BLaER1 treated with 17β-estradiol and CSF1 and Interleukin-3, amounts not matched to agents 10 nM and 100 nM (cell line): ENCODE measurements at regions not wholly inside any gene's neighbourhood (a gene's known extent, or its start where the extent isn't known, plus 50 kb on each side); places are given as distances from the start of the nearest gene placed in this dataset.

Experiments
- H3K27ac ChIP-seq, 11 experiments: shearing (Covaris generic); formaldehyde crosslinking; 2 replicates each; pipeline ENCODE4 v1.8.1; 2022
- H3K27me3 ChIP-seq, 11 experiments: shearing (Covaris generic); formaldehyde crosslinking; 2 replicates each; pipeline ENCODE4 v1.8.1; 2022
- H3K36me3 ChIP-seq, 11 experiments: shearing (Covaris generic); formaldehyde crosslinking; 2 replicates each; pipeline ENCODE4 v1.8.1; 2022
- H3K4me1 ChIP-seq, 10 experiments: shearing (Covaris generic); formaldehyde crosslinking; 2 replicates each; pipeline ENCODE4 v1.8.1; 2022
- H3K4me2 ChIP-seq, 11 experiments: shearing (Covaris generic); formaldehyde crosslinking; 2 replicates each; pipeline ENCODE4 v1.8.1; 2022
- H3K4me3 ChIP-seq, 10 experiments: shearing (Covaris generic); formaldehyde crosslinking; 2 replicates each; pipeline ENCODE4 v1.8.1; 2022
- H3K9ac ChIP-seq, 11 experiments: shearing (Covaris generic); formaldehyde crosslinking; 2 replicates each; pipeline ENCODE4 v1.8.1; 2022
- H3K9me3 ChIP-seq, 11 experiments: shearing (Covaris generic); formaldehyde crosslinking; replicated peaks in 1 of 11; 2 replicates each; pipeline ENCODE4 v1.8.1; 2022
- H4K20me1 ChIP-seq, 11 experiments: shearing (Covaris generic); formaldehyde crosslinking; 2 replicates each; pipeline ENCODE4 v1.8.1; 2022
- Cebpa-rat ChIP-seq, 11 experiments: shearing (Covaris generic); IDR thresholded peaks; 2 replicates each; pipeline ENCODE4 v1.8.1; 2022

DNA sequence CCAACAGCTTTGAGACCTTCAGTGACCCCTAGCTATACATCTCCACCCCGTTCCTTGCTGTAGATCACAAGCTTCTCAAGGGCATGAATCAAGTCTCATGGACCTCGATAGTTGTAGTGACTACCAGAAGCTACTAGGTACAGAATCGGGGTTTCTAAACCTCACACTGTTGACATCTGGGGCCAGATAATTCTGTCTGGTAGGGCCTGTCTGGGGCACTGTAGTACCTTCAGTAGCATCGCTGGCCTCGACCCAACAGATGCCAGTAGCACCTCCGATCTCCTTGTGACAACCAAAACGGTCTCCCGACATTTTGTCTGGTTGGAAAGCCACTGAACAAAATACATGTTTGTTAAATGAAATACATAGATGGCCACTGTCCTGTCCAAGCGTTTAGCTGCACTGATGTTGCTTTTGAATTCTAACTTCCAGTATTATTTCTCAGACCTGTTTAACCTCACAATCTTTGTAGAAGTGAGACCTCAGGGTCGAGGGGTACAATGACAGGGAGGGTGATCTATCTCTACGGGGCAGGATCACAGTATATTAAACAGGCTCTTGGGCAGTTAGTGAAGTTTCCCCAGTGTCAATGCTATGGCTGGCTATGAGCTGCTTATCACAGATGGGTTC, 262.5 kb upstream of the IGF1R start:
- peaks cover 0 to 9% (median 0%) of the 10 kb centered on the region in 11 experiments; a peak in 4 of 22 replicates for H3K9me3 ChIP-seq
- H4K20me1 ChIP-seq = no peaks in the 10 kb centered on the region
- no peaks in the 10 kb centered on the region for H3K4me1 ChIP-seq
- no peak overlapping the region for H3K9ac ChIP-seq
- H3K27me3 ChIP-seq = no peaks in the 10 kb centered on the region
- TF ChIP-seq Cebpa-rat (IDR thresholded peaks at IDR 0.05) = no peak
- no peaks in the 10 kb centered on the region for H3K36me3 ChIP-seq
- H3K4me3 ChIP-seq = no peak overlapping the region
- no peak overlapping the region for H3K27ac ChIP-seq
- H3K4me2 ChIP-seq = no peak overlapping the region

DNA sequence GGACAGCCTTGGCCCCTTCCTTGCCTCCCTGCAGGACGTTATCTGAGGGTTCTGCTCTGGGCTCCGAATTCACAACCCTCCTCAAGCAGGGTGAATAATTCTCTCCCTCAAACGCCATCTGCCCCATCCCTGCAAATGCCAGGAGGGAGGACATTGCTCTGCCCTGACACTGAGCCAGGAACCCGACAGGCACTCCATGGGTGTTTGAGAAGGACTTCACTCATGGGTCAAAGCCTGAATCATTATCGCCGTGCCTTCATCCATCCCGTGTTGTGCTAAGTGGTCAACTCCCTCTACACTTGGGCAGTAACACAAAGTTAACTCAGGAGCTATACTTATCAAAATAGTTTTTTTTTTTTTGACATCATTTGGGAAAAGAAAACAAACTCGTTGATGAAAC, 261.8 kb upstream of the IGF1R start:
- no peaks in the 10 kb centered on the region for H3K4me1 ChIP-seq
- no peak for TF ChIP-seq Cebpa-rat (IDR thresholded peaks at IDR 0.05)
- no peaks in the 10 kb centered on the region for H4K20me1 ChIP-seq
- H3K9ac ChIP-seq = no peak overlapping the region
- peaks cover 0 to 9% (median 0%) of the 10 kb centered on the region in 11 experiments; a peak in 4 of 22 replicates for H3K9me3 ChIP-seq
- H3K4me3 ChIP-seq = no peak overlapping the region
- H3K27me3 ChIP-seq = no peaks in the 10 kb centered on the region
- no peaks in the 10 kb centered on the region for H3K36me3 ChIP-seq
- H3K27ac ChIP-seq = no peak overlapping the region
- H3K4me2 ChIP-seq = no peak overlapping the region

DNA sequence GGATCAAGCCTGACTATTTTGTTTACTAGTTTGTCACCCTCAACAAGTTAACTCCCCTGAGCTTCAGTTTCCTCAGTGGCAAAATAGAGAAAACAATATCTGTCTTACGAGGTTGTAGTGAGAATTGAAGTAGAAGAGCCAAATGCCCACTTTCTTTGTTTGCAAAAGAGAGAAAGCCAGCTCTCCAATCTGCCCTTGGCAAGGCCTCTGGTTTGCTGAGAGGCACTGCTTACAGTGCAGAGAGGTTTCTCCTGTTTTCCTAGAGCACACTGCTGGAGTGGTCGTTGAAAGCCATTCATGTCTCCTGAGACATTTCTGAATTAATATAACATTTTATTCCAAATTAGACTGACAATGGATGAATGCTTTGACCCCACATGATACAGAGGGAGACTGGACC, 260.5 kb upstream of the IGF1R start:
- TF ChIP-seq Cebpa-rat (IDR thresholded peaks at IDR 0.05) = no peak
- Histone ChIP-seq H3K9ac (no peak overlapping the region), H3K4me3 (no peak overlapping the region), H3K27ac (no peak overlapping the region), H3K36me3 (no peaks in the 10 kb centered on the region), H3K9me3 (peaks cover 0 to 5% (median 0%) of the 10 kb centered on the region in 11 experiments; a peak in 3 of 22 replicates), H4K20me1 (no peaks in the 10 kb centered on the region), H3K4me2 (no peak overlapping the region), H3K4me1 (no peaks in the 10 kb centered on the region), H3K27me3 (no peaks in the 10 kb centered on the region)

DNA sequence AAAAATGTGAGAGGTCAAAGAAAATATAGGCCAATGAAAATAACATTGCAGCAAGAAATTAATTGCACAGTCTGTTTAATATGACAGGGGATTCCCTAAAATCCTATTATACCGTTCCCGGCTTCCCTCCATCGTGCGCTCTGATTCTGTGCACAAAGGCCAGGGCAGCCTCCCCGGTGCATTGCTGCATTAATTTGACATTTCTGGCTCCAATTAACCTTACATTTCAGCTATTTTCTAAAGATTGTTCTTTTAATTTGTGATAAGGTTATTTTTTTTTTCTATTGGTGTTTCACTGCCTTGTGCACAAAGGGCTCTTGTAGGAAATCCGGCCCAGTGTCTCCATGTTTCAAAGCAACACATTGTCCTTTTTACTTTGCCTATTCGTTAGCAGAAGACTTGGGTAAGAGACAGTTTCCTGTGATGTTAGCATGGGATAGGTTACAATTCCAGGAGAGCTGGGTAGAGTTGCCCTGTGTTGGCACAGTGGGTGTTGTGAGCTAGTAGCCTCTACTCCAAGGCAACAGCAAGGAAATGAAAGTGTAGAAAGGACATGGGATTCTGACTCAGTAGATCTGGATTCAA, 257.3 kb upstream of the IGF1R start:
- no peak overlapping the region for H3K4me2 ChIP-seq
- peaks cover 0 to 5% (median 0%) of the 10 kb centered on the region in 11 experiments; a peak in 2 of 22 replicates for H3K9me3 ChIP-seq
- H3K9ac ChIP-seq = no peak overlapping the region
- TF ChIP-seq Cebpa-rat (IDR thresholded peaks at IDR 0.05) = no peak
- H3K4me1 ChIP-seq = no peaks in the 10 kb centered on the region
- H3K4me3 ChIP-seq = no peak overlapping the region
- H3K36me3 ChIP-seq = no peaks in the 10 kb centered on the region
- H4K20me1 ChIP-seq = no peaks in the 10 kb centered on the region
- H3K27me3 ChIP-seq = no peaks in the 10 kb centered on the region
- H3K27ac ChIP-seq = no peak overlapping the region

DNA sequence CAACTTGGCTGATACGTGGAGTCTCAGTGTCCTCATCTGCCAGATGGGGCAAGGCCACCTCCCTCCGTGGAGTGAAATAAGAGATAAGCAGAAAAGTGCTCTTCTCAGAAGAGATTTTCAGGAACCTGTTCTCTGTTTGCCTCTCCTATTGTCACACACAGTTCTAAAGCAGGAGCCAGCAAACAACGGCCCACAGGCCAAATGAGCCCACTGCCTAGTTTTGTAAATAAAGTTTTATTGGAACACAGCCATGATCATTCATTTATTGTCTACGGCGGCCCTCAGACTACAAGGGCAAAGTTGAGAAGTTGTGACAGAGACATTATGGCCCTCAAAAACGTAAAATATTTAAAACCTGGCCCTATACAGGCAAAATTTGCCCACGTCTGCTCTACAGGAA, 256.8 kb upstream of the IGF1R start:
- Histone ChIP-seq H3K9me3 (no peaks in the 10 kb centered on the region; a peak in 2 of 22 replicates), H3K27me3 (no peaks in the 10 kb centered on the region), H3K36me3 (no peaks in the 10 kb centered on the region), H4K20me1 (no peaks in the 10 kb centered on the region), H3K9ac (no peak overlapping the region), H3K4me1 (no peaks in the 10 kb centered on the region), H3K27ac (no peak overlapping the region), H3K4me2 (no peak overlapping the region), H3K4me3 (no peak overlapping the region)
- TF ChIP-seq Cebpa-rat (IDR thresholded peaks at IDR 0.05) = no peak

DNA sequence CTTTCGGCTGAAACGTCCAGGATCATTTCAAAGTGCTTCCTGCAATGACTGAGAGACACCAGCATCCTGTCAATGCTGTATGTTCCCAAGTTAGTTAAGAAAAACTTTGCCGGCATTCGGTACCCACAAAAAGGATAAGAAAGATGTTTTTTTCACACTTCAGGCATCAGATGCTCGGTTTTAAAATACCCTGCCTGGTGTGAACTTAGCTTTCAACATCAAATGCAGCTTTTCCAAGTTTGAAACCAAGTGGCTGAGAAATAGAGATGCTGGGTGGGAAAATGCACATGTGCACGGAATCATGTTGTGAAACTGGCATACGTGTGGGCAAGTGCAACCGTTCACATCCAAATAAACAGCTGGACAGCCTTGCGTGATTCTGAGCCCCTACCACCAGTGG, 254.9 kb upstream of the IGF1R start:
- H3K4me2 ChIP-seq = no peak overlapping the region
- H3K4me3 ChIP-seq = no peak overlapping the region
- no peak overlapping the region for H3K9ac ChIP-seq
- H3K36me3 ChIP-seq = no peaks in the 10 kb centered on the region
- no peak for TF ChIP-seq Cebpa-rat (IDR thresholded peaks at IDR 0.05)
- no peak overlapping the region for H3K27ac ChIP-seq
- H3K4me1 ChIP-seq = no peaks in the 10 kb centered on the region
- H3K9me3 ChIP-seq = no peaks in the 10 kb centered on the region
- H3K27me3 ChIP-seq = no peaks in the 10 kb centered on the region
- no peaks in the 10 kb centered on the region for H4K20me1 ChIP-seq

DNA sequence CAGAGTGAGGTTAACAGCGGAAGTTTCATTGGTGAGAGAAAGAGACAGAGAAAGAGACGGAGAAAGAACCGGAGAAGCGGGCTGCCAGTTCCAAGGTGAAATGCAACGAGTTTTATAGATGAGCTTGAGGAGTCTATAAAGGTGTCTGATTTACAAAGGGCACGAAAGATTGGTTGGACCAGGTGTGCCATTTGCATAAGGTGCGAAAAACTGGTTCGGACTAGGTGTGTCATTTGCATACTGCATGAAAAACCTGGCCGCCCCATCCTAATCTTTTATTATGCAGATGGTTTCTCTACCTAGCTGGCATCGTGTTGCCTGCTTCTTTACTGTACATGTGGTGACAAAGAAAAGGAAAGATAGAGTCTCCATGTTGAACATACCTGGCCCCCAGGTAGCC, 253.8 kb upstream of the IGF1R start:
- Histone ChIP-seq H3K4me1 (no peaks in the 10 kb centered on the region), H3K27me3 (no peaks in the 10 kb centered on the region), H3K9me3 (no peaks in the 10 kb centered on the region), H3K4me2 (no peak overlapping the region), H3K9ac (no peak overlapping the region), H3K36me3 (no peaks in the 10 kb centered on the region), H4K20me1 (no peaks in the 10 kb centered on the region), H3K4me3 (no peak overlapping the region), H3K27ac (no peak overlapping the region)
- no peak for TF ChIP-seq Cebpa-rat (IDR thresholded peaks at IDR 0.05)

DNA sequence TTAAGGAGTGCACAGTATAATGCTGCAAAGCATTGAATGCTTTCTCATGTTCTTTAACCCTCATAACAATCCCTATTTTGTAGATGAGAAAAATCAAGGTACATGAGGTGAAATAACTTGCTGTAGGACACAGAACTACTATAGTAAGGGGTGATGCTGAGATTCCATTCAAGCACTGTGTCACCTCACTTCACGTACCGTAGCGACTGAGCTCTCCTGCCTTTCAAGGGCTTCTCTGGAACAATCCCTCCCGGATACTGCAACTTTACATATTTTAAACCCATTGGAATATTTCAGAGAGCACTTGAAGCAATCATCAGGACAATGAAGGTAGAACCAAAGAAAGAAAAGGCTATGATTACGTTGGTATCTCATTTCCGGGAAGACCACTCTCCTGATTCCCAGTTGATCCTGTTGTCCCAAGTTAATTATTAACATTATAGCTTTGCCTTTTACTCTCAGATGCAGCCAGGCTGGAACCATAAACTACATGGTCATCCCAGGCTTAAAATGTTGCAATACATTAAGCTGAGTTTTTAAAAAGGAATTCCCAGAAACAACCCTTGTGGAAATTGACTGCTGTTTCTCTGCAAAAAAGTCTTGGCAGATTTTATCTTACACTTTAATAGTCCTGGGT, 252.2 kb upstream of the IGF1R start:
- no peak overlapping the region for H3K27ac ChIP-seq
- no peak for TF ChIP-seq Cebpa-rat (IDR thresholded peaks at IDR 0.05)
- no peaks in the 10 kb centered on the region for H4K20me1 ChIP-seq
- no peak overlapping the region for H3K9ac ChIP-seq
- H3K4me2 ChIP-seq = no peak overlapping the region
- H3K27me3 ChIP-seq = no peaks in the 10 kb centered on the region
- H3K9me3 ChIP-seq = no peaks in the 10 kb centered on the region
- no peaks in the 10 kb centered on the region for H3K36me3 ChIP-seq
- no peak overlapping the region for H3K4me3 ChIP-seq
- peaks cover 0 to 4% (median 0%) of the 10 kb centered on the region in 10 experiments; a peak in 3 of 20 replicates for H3K4me1 ChIP-seq

DNA sequence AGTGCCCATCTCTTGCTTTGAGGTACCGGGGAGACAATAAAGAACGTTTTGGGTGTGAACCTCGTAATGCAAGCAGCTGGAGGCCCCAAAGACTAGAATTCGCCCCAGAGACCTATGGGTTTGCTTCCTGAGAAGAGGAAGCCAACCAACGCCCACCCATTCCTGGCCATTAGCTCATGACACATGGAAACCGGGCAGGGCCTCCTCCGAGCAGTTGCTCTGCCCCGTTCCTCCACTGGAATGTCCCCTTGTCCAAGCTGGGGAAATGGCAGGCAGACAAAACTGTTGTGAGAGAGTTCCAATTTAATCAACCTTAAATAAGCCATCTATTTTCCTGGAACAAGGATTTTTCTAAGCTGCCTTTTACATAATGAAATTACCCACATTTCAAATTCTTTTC, 250.9 kb upstream of the IGF1R start:
- Histone ChIP-seq H3K4me2 (no peak overlapping the region; a peak in 1 of 22 replicates), H3K36me3 (no peaks in the 10 kb centered on the region), H3K27ac (no peak overlapping the region), H3K4me3 (no peak overlapping the region), H3K4me1 (peaks cover 0 to 6% (median 0%) of the 10 kb centered on the region in 10 experiments; a peak in 3 of 20 replicates), H3K9me3 (no peaks in the 10 kb centered on the region), H4K20me1 (no peaks in the 10 kb centered on the region), H3K9ac (no peak overlapping the region), H3K27me3 (no peaks in the 10 kb centered on the region)
- no peak for TF ChIP-seq Cebpa-rat (IDR thresholded peaks at IDR 0.05)

DNA sequence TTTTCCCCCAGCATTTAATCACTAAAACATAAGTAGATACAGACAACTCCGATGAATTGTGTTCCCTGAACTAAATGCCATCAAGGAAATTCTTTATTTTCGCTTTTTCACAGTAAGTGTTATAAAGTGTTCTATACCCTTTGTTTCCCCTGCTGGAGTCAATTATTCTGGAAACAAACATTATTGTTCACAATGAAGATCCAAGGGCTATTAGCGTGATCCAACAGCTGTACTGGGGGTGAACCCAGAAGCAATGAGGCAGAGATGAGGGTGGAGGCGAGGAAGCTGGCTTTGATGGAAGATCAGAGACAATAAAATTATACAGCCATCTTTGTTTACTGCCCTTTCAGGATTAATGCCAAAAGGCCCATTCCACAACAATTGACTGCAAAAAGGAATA, 250.3 kb upstream of the IGF1R start:
- H3K36me3 ChIP-seq = no peaks in the 10 kb centered on the region
- H3K9me3 ChIP-seq = no peaks in the 10 kb centered on the region
- no peaks in the 10 kb centered on the region for H3K27me3 ChIP-seq
- H3K27ac ChIP-seq = no peak overlapping the region
- no peak overlapping the region for H3K4me2 ChIP-seq
- no peak overlapping the region for H3K4me3 ChIP-seq
- no peaks in the 10 kb centered on the region for H4K20me1 ChIP-seq
- TF ChIP-seq Cebpa-rat (IDR thresholded peaks at IDR 0.05) = no peak
- H3K9ac ChIP-seq = no peak overlapping the region
- peaks cover 0 to 6% (median 0%) of the 10 kb centered on the region in 10 experiments; a peak in 3 of 20 replicates for H3K4me1 ChIP-seq
